GM21717 (cell line): ENCODE measurements at regions not wholly inside any gene's neighbourhood (a gene's known extent, or its start where the extent isn't known, plus 50 kb on each side); places are given as distances from the start of the nearest gene placed in this dataset.

Source experiments
- ATAC-seq: cut with Tn5 transposase; IDR thresholded peaks from one replicate; pipeline ENCODE4 v1.9.1; 2021; ENCODE audit warnings: mild to moderate bottlenecking, moderate library complexity; ENCODE audit not compliant: unreplicated experiment

DNA sequence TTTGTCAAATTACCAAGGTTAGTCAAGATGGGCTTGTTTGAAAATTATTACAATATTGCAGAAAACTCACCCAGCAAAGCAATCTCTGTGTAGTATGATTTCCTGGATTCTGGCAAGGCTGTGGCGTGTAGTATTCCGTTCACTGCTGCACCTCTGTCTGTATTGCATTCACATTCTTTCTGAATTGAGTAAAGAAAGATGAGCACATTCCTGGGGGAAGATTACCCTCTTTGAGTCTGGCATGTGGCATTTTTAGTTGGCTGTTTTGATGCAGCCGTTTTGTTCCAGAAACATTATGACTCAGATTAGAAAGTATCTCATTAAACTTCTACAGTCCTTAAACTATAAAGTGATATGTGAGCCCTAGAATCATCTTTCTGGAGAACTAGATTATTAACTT lies 197.7 kb downstream of the TENT4A start:
- no peak for ATAC-seq

DNA sequence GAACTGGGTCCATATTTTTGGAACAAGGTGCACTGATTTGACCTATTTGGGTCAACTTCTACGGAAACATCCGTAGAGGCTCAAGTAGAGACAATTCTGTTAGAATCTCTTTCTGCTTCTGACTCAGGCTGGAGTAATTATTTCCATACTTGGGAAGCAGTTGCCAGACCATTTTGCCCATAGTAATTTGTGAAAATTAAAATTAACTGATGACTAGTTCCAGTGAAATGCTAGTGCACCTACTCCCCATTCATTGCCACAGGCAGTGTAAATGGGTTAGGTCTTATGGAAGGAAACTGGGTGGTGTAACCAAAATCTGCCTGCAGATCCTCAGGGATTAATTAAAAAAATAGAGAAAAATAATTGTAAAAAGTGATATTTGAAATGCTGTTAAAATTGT lies 201.1 kb downstream of the TENT4A start:
- ATAC-seq = no peak

GRCh38 chr5:6915574-6915973 lies 202.3 kb downstream of the TENT4A start:
- ATAC-seq = no peak

GRCh38 chr5:6918255-6918654 lies 205.0 kb downstream of the TENT4A start:
- no peak for ATAC-seq

- no peak for ATAC-seq
These were observed 207.5 kb downstream of the TENT4A start for GRCh38 chr5:6920628-6921256.

DNA sequence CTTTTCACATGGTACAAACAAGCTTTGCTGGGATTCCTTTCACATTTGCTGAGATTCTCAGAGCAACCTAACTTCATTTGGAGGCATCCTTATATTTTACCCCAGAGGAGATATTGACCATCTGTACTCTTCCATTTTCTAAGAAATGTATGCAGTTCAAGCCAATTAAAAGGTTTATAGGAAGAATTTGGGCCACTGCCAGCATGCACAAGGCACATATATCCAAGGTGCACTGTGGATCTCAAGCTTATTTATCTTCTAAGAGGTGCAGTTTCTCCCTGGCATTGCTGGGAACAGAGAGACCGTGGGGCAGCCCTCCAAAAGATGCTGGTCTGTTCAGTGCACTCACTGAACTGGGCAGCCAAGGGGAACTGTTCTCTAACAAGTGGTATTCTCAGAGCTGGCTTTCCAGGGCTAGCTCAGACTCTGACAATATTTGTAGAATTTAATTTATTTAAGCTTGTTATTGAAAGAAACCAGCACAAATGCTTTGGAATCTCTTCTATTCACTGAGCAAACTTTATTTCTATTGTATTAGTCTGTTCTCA lies 213.3 kb downstream of the TENT4A start:
- ATAC-seq = no peak

DNA sequence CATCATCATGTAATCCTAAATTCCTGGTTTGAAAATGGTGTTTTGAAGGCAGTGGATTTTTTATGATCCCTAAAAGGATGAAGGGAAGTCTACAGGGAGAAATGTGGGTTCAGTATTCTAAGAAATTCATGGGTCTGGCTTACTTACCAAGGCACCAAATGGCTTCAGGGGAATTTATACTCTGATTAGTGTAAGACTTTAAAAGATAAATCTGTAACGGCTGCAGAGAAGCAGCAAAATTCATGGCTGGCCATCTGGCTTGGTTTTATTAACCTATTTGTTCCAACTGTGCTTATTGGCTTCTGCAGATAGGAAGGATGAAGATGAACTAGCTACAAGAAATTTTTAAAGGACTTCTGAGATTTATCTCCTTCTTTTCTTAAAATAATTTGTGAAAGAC lies 222.8 kb downstream of the TENT4A start:
- no peak for ATAC-seq

DNA sequence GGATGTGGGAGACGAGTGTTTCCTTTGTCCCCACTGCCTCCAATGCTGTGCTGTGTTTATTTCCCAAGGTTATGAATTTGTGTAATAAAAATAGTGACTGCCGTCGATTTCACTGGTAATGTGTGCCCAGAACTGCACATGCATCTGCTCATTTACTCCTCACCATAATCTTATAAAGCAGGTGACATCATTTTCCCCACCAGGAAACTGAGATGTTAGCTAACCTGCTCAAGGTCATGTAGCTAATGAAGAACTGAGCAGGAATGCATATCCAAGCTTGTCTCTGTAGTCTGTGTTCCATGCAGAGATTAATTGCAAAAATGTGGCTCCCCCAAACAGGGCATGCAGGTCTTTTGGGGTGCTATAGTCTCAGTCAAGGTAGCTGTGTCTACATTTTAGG lies 224.4 kb downstream of the TENT4A start:
- ATAC-seq = no peak

GRCh38 chr5:6941631-6942030 lies 228.4 kb downstream of the TENT4A start:
- ATAC-seq = no peak

- no peak for ATAC-seq
These were observed 230.2 kb downstream of the TENT4A start for GRCh38 chr5:6943197-6944112.

DNA sequence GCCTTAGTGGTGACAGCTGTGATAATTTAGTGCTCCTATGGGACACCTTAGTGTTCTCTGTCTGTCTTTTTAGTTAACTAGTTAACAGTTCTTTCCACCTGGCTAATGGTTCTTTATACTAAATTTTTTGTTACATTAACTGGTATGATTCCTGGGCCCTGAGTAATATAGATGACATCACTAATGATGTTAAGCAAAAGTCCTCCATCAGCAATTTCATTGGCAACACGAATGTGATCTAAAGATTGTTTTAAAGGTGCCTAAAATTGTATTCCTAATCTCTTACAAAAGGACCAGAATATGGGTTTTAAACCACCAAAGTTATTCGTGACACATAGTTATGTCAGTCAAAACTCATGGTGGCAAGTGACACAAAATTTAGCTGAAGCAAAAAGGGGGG lies 235.3 kb downstream of the TENT4A start:
- no peak for ATAC-seq

DNA sequence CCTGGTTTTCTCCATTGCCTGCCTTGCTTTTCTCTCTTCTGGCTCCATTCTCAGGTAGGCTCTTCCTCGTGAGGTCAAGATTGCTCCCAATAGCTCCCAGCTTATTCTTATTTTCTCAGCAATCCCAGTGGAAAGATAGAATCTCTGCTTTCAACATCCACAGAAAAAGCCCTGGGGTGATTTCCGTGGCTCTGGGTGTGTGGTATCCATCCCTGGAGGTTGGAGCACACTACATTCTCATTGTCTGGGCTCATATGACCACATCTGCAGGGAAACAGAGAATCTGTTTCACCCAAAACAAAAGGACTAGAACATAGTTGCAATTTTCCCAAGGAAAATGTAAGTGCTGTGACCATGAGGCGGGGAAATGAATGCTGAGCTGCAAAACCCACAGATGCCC lies 236.0 kb downstream of the TENT4A start:
- no peak for ATAC-seq

- no peak for ATAC-seq
These were observed 237.0 kb downstream of the TENT4A start for GRCh38 chr5:6950250-6950649.

DNA sequence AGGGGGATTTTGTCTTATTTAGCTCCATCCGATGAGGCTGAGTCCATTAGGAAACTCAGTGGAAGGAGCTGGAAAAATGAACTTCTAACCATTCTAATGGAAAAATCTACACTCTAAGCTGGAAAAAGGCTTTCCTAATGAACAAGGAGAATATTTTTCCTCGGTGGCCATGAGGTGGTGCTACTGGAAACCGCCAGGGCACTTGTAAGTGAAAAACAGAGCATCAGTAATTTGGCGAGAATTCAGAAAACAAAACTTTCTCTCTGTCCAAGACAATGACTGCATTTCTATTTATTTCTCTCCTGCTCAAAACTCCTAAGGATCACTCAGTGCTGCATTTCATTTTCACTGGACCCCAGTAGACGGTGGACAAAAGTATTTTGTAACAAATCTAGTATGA lies 237.6 kb downstream of the TENT4A start:
- no peak for ATAC-seq

GRCh38 chr5:6961123-6961522 lies 247.9 kb downstream of the TENT4A start:
- no peak for ATAC-seq

DNA sequence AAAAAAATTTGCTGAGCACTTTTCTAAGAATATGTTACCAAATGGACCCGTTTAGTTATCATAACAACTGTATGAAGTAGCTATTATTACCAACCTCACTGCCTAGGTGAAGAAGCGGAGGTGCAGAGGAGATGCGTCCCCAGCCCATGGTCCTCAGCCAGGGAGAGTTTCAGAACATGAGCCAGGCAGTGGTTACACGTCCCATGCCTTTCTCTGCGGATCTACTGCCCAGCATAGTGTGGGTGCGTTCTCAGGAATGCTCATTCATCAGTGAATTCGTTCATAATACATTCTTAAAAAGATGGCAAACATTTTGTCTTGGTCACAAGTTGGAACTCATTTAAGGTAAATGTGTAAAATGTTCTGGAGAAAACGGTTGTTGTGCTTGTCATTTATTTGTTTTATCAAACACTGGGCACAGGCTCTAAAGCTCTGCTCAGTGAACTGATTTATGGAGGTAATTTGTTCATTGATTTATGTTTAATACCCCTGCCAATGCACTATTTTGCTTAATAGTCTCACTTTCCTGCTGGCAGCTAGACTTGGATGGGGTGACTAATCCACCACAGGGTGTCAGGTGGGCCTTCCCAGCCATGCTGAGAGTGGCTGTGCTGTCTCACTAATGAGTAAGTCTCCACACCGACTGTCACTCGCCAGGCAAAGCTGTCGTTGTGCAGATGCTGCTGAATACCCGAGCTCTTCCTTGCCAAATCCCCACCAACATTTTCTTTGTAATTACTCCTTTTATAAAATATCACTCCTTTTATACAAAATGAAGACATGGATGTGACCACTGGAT lies 248.8 kb downstream of the TENT4A start:
- no peak for ATAC-seq

GRCh38 chr5:6976971-6977370 lies 263.7 kb downstream of the TENT4A start:
- ATAC-seq = no peak

DNA sequence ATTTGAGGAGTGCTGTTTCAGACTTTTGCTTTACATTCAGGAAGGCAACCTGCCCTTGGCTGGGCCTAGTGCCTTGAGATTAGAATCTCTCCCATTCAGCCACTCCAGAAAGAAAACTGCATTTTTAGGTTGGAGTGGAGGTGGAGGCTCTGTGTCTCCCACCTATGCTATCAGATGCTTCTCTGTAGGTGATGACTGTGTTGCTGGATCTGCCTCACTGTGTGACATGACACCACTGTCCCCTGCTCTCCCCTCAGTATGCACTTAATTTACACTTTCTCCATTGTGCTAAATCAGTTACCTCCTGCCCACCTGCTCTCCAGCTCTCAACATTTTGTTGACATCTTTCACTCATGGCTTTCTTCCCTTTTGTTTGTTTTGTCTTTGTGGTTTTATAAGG lies 265.8 kb downstream of the TENT4A start:
- no peak for ATAC-seq

DNA sequence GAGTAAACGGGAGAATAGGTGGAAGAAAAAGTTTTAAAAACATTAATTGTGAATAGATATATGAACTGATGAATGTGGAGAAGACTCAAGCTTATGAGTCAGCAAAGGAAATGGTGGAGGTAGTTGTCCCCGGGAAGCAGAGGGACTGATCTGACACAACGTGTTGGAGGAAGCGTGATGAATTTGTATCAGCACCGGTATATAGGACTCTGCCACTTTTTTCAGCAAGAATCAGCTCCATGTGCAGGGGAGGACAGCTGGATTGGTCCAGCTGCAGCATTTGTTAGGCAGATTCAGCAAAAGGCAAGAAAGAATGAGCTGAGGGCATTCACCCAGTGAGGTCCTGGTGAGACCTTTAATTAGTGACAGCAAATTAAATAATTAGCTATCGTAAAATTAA lies 276.0 kb downstream of the TENT4A start:
- no peak for ATAC-seq

GRCh38 chr5:6994097-6994496 lies 280.9 kb downstream of the TENT4A start:
- no peak for ATAC-seq

GRCh38 chr5:6995115-6995514 lies 281.9 kb downstream of the TENT4A start:
- ATAC-seq = no peak
